Colon (tissue), 2 donors: ENCODE measurements at regions not wholly inside any gene's neighbourhood (a gene's known extent, or its start where the extent isn't known, plus 50 kb on each side); places are given as distances from the start of the nearest gene placed in this dataset.

Experiments
- FAIRE-seq: peaks from 2 replicates; lab custom pipeline; 2012; peaks lifted over from hg19 to GRCh38; lab: Jason Lieb, UNC
- donor health status: control.
- donor health status: control.

- FAIRE-seq = no peak
Observed at GRCh38 chr6:166751051-166751595, 124.1 kb upstream of the RPS6KA2 start.

DNA sequence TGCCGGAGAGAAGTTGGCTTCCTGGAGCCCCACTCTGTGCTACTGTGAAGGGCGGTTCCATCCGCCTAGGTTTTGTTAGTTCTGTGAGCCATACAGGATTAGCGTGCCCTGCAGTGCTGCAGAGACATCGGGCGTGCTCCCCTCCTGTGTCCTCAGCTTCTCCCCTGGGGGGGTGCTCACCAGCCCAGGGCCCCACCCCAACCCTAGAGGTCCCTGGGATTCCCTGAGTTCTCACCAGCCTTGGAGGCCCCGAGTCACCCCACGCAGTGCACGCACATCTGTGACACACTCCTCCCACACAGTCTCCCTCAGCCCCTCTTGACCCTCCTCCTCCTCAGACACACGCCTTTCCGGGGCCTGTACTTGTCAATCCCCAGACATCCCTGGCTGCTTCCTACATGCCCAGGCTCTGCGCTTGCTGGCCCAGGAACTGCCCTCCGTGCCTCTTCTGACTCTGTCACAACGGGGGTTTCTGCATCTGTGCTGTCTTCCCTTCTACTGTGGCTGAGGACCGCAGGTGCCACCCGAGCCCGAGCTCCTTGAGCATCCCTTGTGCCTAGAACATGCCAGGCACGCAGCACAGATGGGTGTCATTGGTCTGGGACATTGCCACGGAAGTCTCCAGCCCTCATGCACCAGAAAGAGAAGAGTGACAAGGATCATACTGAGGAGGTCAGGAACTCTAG is 123.2 kb upstream of the RPS6KA2 start:
- FAIRE-seq = no peak

GRCh38 chr6:166749666-166750065 is 122.6 kb upstream of the RPS6KA2 start:
- no peak for FAIRE-seq

DNA sequence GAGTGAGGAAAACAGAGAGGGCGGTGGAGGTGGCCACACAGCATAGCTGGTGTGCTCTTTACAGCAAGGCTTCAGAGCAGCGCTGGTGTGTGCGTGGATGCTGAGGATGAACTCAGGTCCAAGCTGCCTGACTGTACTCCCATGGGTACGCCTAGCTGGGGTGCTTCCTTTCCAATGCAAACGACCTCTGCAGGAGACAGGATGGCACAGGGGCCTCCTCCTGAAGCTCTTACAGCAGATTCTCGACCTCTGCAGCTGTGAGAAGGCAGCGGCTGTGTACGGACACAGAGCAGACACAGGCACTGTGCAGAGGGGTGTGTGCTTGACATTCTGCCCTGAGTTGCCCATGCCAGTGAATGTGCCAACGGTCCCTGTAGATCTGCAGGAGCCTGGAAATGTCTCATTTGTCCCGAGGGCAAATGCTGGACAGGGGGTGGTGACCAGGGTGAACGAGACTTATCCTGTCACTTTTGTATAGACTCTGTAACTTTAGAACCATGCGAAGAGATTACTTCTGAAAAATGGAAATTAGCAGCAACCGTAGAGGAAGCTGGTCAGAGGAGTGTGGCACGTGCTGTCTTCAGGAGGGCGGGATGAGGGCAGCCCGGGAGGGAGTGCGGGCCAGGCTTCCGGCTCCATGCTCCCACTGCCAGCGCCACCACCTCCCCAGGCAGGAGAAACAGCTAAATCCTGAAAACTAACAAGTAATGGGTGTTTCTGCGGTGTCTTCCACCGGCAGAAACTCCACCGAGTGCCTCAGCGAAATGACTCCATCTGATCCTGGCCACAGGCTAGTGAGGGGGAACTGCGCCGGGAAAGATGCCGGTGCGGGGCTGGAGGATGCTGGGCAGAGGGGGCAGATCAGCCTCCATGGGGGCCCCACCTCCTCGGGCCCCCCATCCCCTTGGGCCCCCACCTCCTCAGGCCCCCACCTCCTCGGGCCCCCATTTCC is 120.9 kb upstream of the RPS6KA2 start:
- no peak for FAIRE-seq

DNA sequence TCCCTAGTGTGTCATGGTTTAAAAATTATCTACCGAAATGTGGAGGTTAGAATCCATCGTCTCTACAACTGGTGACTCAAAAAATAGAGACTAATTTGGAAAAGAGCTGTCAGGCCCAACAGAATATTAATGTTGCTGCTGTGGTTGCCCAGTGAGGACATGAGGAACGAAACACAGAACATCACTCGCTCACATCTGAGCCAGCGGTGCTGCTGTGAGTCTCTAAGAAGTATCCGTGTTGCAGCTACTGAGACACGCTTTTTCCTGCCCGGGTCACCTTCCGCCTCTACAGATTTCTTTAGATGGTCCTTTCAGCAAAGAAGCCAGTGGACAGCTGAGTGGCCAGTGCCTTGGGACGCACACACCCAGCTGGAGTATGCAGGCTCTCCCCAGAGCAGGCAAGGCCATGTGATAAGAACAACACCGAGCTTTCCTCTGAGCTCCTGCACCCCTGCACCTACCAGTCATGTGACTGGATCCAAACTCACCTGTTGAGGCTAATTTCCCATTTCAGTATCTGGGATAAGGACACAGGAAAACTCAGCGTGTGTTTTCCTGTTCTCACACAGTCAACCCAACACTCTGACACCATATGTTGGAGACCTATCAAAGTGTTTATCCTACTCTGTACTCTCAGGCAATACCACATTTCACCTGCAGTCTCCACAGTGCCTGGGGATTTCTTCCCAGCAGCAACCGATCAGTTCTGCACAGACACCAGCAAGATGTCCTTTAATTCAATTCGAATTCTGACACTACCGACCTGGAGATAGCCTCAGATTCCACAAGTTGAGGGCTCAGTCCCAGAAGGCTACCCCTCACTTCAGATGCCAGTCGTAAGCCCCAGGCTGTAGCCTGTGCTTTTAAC is 119.0 kb upstream of the RPS6KA2 start:
- FAIRE-seq = no peak

DNA sequence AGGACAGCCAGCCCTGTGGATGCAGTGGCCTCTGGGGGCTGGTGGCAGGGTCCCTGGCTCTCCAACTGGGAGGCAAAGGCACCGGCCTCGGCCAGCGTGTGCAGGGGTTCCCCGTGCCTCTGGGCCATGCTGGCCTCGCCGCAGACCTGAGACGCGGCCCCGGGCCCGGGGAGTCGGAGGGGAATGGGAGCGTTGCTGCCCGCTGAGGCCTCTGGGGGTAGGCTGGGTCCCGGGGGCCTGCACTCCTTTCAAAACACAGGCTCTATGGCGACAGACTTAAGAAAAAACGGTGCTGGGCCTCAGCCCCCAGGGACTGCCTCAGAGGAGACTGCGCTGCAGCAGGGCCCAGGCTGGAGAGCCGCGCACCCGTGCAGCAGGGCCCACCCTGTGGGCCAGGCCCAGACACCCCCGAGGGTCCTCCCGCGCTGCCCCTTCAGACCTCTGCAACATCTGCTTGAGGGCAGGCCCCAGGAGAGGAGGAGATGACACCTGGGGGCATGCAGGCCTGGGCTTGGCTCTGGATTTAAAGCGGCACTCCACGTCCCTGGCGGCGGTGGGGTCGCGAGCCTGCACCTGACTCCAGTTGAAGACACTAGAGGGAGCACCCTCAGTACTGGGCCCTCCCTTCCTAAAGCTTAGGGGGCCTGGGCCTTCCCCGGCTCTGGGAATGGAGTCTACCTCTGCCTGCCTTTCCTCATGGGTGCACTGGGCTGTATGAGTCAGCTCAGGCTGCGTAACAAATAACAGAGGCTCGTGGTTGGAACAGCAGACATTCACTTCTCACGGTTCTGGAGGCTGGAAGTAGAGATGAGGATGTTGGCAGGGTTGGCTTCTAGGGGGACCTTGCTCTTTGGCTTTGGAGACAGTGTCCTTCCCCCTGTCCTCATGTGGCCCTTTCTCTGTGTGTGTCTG is 117.4 kb upstream of the RPS6KA2 start:
- no peak for FAIRE-seq

- FAIRE-seq = no peak
Observed at GRCh38 chr6:166743406-166744222, 116.6 kb upstream of the RPS6KA2 start.

DNA sequence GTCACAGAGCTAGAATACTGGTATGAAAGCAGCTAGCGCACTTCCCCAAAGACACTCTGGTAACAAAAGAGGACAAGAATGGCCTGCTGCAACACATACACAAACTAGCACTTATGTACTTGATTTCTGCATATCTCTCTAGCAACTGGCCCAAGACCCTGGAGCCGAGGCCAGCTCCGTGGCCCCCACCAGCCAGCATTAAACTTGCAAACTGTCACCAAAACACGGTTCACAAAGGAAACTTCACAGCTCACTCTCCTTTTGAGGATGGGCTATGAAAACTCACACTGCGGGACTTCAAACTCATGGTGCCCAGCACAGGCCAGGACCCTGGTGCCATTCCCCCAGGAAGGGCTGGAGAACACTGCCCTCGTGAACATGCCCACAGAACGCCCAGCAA is 115.9 kb upstream of the RPS6KA2 start:
- FAIRE-seq = no peak

DNA sequence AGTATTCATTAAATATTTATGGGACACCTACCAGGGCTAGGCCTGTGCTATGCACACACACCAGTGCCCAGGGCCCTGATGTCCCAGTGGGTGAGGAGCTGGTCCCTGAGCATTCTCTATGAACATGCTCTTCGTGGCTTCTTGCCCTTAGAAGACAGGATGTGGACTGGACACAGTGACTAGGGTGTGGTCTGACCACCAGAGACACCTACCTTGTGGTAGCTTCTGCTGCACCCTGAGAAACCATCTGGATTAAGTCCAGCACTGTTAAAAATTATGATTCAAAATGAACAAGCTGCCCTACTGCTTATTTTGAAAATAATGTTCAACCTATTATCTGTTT is 112.9 kb upstream of the RPS6KA2 start:
- FAIRE-seq = no peak

DNA sequence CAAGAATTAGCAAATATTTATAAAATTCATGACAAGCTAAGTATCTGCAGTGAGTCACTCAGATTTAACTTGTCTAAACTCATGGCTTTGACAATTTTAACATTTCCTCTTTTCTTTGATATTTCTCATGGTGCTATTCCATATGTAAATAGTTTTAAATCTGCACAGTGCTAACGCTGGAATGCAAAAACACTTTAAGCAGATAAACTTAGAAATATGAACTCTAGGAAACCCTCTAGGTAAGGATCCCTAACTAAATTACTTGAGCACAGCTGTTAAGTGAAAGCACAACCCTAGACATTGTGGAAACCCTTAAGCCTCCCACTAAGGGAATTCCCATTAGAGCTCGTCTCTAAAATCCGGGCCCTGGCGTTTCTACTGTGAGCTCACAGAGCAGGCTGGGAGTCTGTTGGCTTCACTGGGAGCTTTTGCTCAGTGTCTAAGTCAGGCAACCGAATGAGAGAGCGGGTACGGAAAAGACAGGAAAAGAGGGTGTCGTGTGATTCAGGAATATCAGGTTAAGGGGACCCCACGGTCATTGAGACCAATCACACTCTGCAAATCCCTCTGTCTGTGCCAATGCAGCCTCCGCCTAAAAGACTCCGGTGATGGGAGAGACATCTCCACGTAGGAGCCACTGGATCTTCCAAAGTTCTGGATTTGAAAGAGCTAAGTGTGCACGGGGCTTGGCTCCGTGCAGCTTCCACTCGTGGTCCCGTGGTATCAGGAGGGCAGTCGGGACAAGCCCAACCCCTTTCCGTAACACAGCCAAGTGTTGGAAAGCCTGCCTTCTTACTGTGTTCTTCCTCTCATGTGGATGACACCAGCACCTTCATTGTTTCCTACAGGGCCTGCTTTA is 112.3 kb upstream of the RPS6KA2 start:
- no peak for FAIRE-seq

GRCh38 chr6:166738386-166739116 is 111.5 kb upstream of the RPS6KA2 start:
- no peak for FAIRE-seq

DNA sequence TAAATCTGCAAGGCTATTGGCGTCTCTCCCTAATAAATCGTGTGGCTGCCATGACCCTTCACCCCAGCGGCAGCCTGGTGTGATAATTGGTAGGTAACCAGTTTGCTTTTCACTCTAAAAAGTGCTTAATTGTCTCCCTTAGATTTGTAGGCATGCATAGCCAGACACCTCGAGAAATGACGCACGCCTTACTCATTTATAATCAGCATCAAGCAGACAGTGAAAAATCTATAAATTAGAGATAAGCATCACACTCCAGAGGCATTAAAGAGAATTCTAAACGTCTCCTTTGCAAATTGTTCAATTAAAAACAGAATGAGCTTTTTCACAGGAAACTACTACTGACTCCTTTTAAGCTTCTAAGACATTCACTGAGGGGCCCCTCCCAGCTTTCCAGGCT is 110.2 kb upstream of the RPS6KA2 start:
- no peak for FAIRE-seq

GRCh38 chr6:166736634-166737033 is 109.6 kb upstream of the RPS6KA2 start:
- FAIRE-seq = no peak

- FAIRE-seq = no peak
Observed at GRCh38 chr6:166733900-166734299, 106.8 kb upstream of the RPS6KA2 start.

- no peak for FAIRE-seq
Observed at GRCh38 chr6:166729658-166730057, 102.6 kb upstream of the RPS6KA2 start.

- no peak for FAIRE-seq
Observed at GRCh38 chr6:166728884-166729530, 102.0 kb upstream of the RPS6KA2 start.

DNA sequence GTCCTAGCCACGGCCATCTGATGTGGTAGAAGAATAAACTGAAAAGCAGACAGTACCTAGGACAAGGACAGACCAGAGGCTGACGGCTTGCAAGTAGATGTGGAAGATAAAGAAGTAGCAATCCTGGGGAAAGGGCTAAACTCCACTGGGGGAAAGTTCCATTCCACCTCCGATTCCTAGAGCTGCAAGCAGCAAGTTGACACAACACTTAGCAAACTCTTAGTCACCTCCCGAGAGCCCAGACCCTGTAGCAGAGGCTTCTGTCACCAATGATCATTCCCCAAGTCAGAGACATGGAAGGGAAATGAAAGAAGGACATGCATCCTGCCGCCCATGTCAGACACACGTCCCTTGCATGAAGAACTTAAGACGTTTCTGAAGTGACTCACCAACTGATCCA is 99.2 kb upstream of the RPS6KA2 start:
- FAIRE-seq = no peak

GRCh38 chr6:166725571-166725970 is 98.5 kb upstream of the RPS6KA2 start:
- no peak for FAIRE-seq
